ENCODE measurements at regions not wholly inside any gene's neighbourhood (a gene's known extent, or its start where the extent isn't known, plus 50 kb on each side); places are given as distances from the start of the nearest gene placed in this dataset.
"Not testable (repeated sequence)": the region's sequence is repeated elsewhere in the genome, so short reads cannot be mapped to it uniquely, and the experiment has no call there.

GRCh38 chr4:17029964-17030363 lies 131.5 kb upstream of the LDB2 start:
- no peak for DNase-seq (ENCODE audit: low read depth, low spot score)

GRCh38 chr4:17029432-17029831 lies 131.0 kb upstream of the LDB2 start:
- no peak for DNase-seq (ENCODE audit: low read depth, low spot score)
- H3K27ac ChIP-seq, result peak overlapping the region; percentile 82

More at GRCh38 chr4:17029964-17030363, 131.5 kb upstream of the LDB2 start:
- peak overlapping the region; percentile 82 for H3K27ac ChIP-seq

- H3K27ac ChIP-seq, result peak overlapping the region; percentile 42
- DNase-seq (ENCODE audit: low read depth, low spot score), result peak; percentile 43
Observed at GRCh38 chr4:17027495-17027894, 129.1 kb upstream of the LDB2 start.

DNA sequence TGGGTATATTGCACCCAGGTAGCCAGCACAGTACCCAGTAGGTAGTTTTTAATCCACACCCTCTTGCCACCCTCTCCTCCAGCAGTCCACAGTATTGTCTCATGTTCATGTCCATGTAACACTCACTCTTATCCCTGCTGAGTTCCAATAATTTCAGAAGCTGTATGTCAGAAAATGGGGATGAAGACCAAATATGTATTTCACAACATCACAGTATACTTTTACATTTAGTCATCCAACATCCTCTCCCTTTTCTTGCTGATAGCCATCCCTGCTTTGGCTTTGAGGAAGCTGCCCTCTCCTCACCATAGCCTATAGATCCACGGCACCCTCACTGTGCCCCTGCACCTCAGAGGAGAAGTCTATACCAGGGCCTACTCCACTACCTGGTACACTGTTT lies 126.0 kb upstream of the LDB2 start:
- no peak for DNase-seq (ENCODE audit: low read depth, low spot score)
- no peak overlapping the region for H3K27ac ChIP-seq

- no peak overlapping the region for H3K27ac ChIP-seq
Observed at GRCh38 chr4:17020901-17021300, 122.5 kb upstream of the LDB2 start.

GRCh38 chr4:17020451-17020850 lies 122.0 kb upstream of the LDB2 start:
- H3K27ac ChIP-seq, result no peak overlapping the region
- DNase-seq (ENCODE audit: low read depth, low spot score), result no peak

More at GRCh38 chr4:17020901-17021300, 122.5 kb upstream of the LDB2 start:
- DNase-seq (ENCODE audit: low read depth, low spot score), result no peak

- H3K27ac ChIP-seq; DNase-seq (ENCODE audit: low read depth, low spot score): not testable (repeated sequence)
Observed at GRCh38 chr4:17018621-17019020, 120.2 kb upstream of the LDB2 start.

DNA sequence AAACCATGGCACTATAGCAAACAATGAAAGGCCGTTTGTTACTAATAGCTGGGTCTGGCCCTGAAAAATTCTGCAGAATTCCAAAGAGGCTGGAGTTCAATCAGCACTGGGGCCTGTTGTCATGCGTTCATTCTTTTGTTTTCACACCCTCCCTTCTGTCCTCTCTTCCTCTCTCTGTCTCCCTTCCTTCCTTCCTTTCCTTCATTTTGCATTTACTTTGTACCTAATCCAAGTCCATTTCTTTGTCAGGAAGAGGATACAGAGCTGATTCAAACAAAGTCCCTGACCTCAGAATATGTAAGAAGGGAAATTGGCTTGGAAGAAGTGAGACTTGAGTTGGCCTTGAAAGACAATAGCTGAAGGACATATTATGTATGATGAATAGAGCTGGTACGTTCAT lies 119.6 kb upstream of the LDB2 start:
- no peak overlapping the region for H3K27ac ChIP-seq
- no peak for DNase-seq (ENCODE audit: low read depth, low spot score)

DNA sequence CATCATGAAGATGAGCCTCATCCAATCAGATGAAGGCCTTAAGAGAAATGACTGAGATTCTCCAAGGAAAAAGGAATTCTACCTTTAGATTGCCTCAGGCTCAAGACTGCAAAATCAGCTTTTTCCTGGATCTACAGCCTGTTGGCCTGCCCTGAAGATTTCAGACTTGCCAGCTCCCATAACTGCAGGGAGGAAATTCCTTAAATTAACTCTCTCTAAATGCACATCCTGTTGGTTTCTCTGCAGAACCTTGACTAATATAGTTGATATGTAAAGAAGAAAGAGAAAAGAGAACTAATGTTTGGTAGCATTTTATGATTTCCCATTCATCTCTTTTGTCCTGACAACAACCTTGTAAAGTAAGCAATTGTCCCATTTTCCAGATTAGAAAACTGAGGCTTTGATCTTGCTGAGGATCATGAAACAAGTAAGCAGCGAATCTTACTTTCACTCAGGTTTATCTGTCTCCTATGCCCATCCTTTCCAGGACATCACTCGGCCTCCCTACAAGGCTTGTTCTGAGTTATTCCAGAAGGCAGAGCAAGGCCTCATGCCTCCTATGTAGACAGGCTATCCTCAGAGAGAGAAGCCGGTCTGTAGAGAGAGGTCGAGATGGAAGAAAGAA lies 115.0 kb upstream of the LDB2 start:
- DNase-seq (ENCODE audit: low read depth, low spot score), result no peak
- H3K27ac ChIP-seq, result no peak overlapping the region

DNA sequence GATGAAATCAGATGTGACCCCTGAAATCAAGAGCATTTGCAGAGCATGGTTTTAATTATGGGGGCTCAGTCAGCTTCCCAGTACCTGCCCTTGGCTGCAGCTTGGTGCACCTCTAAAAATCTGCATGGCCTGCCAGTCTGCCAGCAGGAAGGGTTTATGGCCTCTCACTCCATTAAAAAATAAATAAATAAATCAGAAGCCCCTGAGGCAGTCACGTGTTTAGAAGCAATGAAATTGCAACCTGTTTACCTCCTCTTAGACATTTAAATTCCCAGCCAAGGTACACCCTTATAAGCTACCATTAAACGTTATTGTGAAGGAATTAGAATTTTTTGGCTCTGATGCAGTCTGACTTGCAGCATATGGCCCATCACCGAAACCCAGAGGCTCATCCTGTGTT lies 114.0 kb upstream of the LDB2 start:
- no peak for DNase-seq (ENCODE audit: low read depth, low spot score)
- H3K27ac ChIP-seq, result no peak overlapping the region

DNA sequence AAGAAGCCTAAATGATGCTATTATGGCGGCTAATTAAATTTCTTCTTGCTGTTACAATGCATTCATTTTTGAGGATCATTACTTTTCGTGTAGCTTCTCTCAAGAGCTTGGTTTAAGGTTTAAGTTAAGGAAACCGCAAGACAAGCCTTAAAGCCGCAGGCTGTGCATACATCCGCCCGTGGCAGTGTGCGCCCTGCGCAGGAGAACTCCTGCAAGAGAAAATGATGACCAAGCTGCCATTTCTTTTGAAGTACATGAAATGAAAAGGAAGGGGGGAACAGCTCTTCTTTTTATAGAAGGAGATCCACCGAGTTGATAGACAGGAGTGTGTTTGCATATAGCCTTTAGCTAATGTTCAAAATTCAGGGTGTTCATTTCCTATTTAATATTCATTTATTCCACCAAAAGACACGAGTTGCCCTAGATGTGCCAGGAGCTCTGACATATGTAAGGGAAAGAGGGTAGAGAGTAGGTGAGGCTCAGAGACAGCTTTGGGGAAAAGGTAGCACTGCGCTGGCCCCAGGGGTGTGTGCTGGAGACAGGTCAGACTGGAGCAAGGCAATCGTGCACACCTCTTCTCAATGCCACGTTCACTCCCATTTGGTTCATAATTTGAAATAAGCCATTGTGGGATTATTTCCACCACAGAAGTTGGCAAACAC lies 112.1 kb upstream of the LDB2 start:
- DNase-seq (ENCODE audit: low read depth, low spot score), result no peak
- no peak overlapping the region for H3K27ac ChIP-seq

DNA sequence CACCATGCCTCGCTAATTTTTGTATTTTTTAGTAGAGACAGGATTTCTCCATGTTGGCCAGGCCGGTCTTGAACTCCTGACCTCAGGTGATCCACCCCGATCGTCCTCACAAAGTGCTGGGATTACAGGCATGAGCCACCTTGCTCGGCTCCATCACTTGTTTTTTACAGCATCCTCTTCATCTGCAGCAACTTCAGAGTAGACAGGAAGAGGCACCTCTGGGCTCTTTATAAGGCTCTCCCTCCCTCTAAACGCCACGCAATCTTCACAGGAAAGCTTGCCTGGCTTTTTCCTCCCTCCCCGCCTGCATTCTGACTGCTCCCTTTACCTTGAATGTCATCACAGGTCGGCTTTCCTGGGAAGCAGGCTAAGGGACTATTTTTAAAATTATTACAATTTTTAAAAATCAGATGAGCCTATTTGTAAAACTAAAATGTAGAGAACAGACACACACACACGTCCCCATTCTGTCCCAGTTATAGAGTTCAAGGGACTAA lies 111.5 kb upstream of the LDB2 start:
- H3K27ac ChIP-seq, result no peak overlapping the region

DNA sequence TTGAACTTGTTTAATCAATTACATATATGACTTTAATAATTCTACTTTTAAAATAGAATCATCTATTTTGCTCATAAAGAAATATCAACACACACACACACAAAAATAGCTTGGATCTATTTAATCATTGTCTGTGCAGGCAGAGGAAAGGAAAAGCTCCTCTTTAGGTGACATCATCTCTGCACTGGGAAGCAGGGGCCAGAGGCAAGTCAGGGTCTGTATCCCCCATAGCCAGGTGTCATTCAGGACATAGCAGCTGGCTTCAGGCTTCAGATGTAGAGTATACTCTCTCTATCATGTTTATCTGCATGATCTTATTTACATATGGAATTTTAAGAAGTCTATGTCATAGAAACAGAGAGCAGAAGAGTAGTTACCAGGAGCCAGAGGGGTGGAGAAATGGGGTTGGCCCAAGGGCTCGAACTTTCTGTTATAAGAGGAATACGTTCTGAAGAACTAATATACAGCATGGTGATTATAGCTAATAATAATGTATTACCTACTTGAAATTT lies 110.4 kb upstream of the LDB2 start:
- no peak for DNase-seq (ENCODE audit: low read depth, low spot score)
- H3K27ac ChIP-seq, result no peak overlapping the region

More for the DNA sequence above, 111.5 kb upstream of the LDB2 start:
- no peak for DNase-seq (ENCODE audit: low read depth, low spot score)

GRCh38 chr4:17003606-17004392 lies 105.4 kb upstream of the LDB2 start:
- DNase-seq (ENCODE audit: low read depth, low spot score); H3K27ac ChIP-seq: not testable (repeated sequence)

GRCh38 chr4:16995451-16995850 lies 97.0 kb upstream of the LDB2 start:
- no peak for DNase-seq (ENCODE audit: low read depth, low spot score)
- H3K27ac ChIP-seq, result no peak overlapping the region

GRCh38 chr4:16993956-16994840 lies 95.8 kb upstream of the LDB2 start:
- no peak overlapping the region for H3K27ac ChIP-seq
- DNase-seq (ENCODE audit: low read depth, low spot score), result no peak

GRCh38 chr4:16992566-16993225 lies 94.3 kb upstream of the LDB2 start:
- no peak for DNase-seq (ENCODE audit: low read depth, low spot score)
- H3K27ac ChIP-seq, result no peak overlapping the region

- no peak for DNase-seq (ENCODE audit: low read depth, low spot score)
- no peak overlapping the region for H3K27ac ChIP-seq
Observed at GRCh38 chr4:16991450-16991849, 93.0 kb upstream of the LDB2 start.

GRCh38 chr4:16989371-16989770 lies 90.9 kb upstream of the LDB2 start:
- DNase-seq (ENCODE audit: low read depth, low spot score), result no peak
- H3K27ac ChIP-seq, result no peak overlapping the region
